ENCODE measurements at regions not wholly inside any gene's neighbourhood (a gene's known extent, or its start where the extent isn't known, plus 50 kb on each side); places are given as distances from the start of the nearest gene placed in this dataset.

DNA sequence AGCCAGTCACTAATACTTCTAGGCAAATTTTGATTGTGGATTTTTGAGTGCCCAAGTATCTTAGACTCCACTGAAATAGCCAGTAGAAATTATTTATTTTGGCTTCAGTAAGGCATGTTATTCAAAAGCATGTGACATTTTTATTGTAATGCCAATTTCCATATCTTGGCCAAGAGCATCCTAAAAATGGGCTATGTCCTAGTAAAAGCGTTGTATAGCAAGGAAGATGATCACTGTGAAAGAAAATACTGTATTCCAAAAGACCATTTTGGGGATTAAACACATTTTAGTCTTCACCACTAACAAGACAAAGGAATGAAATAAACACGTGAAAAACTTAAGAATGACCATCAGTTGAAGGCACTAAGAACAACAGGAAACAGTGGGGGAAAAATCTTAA is 149.1 kb downstream of the NUFIP1 start:
- POLR2A ChIA-PET: no interaction called here
- no peak for ATAC-seq (ENCODE audit: poor library complexity)

DNA sequence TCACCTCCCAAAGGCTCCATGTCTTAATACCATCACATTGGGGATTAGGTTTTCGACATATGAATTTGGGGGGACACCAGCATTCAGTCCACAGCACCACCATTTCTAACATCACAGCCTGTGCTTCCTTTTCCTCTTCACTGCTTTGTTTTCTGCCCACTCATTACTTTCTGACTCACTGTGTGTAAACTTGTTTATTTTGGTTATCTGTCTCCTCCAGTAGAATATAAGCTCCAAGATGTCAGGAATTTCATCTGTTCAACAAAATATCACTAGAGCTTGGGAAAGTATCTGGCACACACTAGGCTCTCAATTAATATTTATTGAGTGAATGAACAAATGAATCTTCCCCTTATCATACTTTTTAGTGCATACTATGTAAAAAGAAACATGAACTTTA is 152.0 kb downstream of the NUFIP1 start:
- Histone ChIP-seq H3K36me3 (ENCODE audit: insufficient read depth, low read length) (no peaks in the 10 kb centered on the region), H3K9me3 (ENCODE audit: control insufficient read depth in 1 of 2, insufficient read depth in 1 of 2, low read length in 2 of 2) (no peaks in the 10 kb centered on the region), H3K27ac (ENCODE audit: low read depth in 1 of 2, low read length in 2 of 2) (no peak overlapping the region), H3K27me3 (ENCODE audit: control insufficient read depth in 1 of 2, insufficient read depth in 2 of 2, low read length in 2 of 2) (no peaks in the 10 kb centered on the region), H3K4me1 (ENCODE audit: insufficient read depth, low read length) (no peaks in the 10 kb centered on the region), H3K4me3 (ENCODE audit: low read length) (no peak overlapping the region)
- intact Hi-C loops (cut with DNase I, micrococcal nuclease): no loop called here
- no peak for ATAC-seq (ENCODE audit: poor library complexity)
- Mint-ChIP-seq H3K9me3 (no peaks in the 10 kb centered on the region), H3K4me3 (no peak overlapping the region), H3K27ac (no peak overlapping the region), H3K27me3 (no peaks in the 10 kb centered on the region), H3K4me1 (ENCODE audit: low read depth) (no peaks in the 10 kb centered on the region), H3K36me3 (ENCODE audit: low read depth) (no peaks in the 10 kb centered on the region)
- ChIA-PET CTCF (no interaction called here), POLR2A (no interaction called here)
- TF ChIP-seq CTCF (IDR thresholded peaks at IDR 0.05): no peak
- no peak for DNase-seq

More for the DNA sequence above, 149.1 kb downstream of the NUFIP1 start:
- no peaks in the 10 kb centered on the region for H3K4me1 ChIP-seq (ENCODE audit: insufficient read depth, low read length)
- no peak for TF ChIP-seq CTCF (IDR thresholded peaks at IDR 0.05)
- Mint-ChIP-seq H3K4me1 (ENCODE audit: low read depth) (no peaks in the 10 kb centered on the region), H3K27ac (no peak overlapping the region), H3K9me3 (no peaks in the 10 kb centered on the region), H3K36me3 (ENCODE audit: low read depth) (no peaks in the 10 kb centered on the region), H3K27me3 (no peaks in the 10 kb centered on the region), H3K4me3 (no peak overlapping the region)
- H3K27me3 ChIP-seq (ENCODE audit: control insufficient read depth in 1 of 2, insufficient read depth in 2 of 2, low read length in 2 of 2): no peaks in the 10 kb centered on the region
- intact Hi-C loops (cut with DNase I, micrococcal nuclease): no loop called here
- H3K9me3 ChIP-seq (ENCODE audit: control insufficient read depth in 1 of 2, insufficient read depth in 1 of 2, low read length in 2 of 2): peaks cover 0 to 4% of the 10 kb centered on the region in 2 experiments
- no peak for DNase-seq
- H3K4me3 ChIP-seq (ENCODE audit: low read length): no peak overlapping the region
- CTCF ChIA-PET: no interaction called here
- no peaks in the 10 kb centered on the region for H3K36me3 ChIP-seq (ENCODE audit: insufficient read depth, low read length)
- no peak overlapping the region for H3K27ac ChIP-seq (ENCODE audit: low read depth in 1 of 2, low read length in 2 of 2)

DNA sequence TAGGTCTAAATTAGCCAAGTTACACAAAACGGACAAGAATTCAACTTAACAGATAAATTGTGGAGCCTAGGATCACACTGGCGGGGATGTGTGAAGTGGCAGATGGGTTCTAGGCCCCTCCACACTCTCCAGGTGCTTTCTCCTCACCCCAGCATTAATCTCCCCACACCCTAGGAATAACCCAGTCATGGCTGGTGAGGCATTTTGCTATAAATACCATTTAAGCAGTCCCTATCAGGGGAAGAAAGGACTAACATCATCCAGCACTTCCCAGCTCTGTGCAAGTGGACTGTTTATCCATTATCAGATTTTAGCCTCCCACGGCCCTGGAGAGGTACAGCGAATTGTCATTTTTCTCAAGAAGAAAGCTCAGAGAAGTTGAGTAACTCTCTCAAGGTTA is 154.9 kb downstream of the NUFIP1 start:
- Histone ChIP-seq H3K9me3 (ENCODE audit: control insufficient read depth in 1 of 2, insufficient read depth in 1 of 2, low read length in 2 of 2) (no peaks in the 10 kb centered on the region), H3K4me3 (ENCODE audit: low read length) (no peak overlapping the region), H3K27me3 (ENCODE audit: control insufficient read depth in 1 of 2, insufficient read depth in 2 of 2, low read length in 2 of 2) (no peaks in the 10 kb centered on the region), H3K36me3 (ENCODE audit: insufficient read depth, low read length) (no peaks in the 10 kb centered on the region), H3K4me1 (ENCODE audit: insufficient read depth, low read length) (no peaks in the 10 kb centered on the region), H3K27ac (ENCODE audit: low read depth in 1 of 2, low read length in 2 of 2) (no peak overlapping the region)
- CTCF ChIA-PET: no interaction called here
- H3K36me3 Mint-ChIP-seq (ENCODE audit: low read depth): no peaks in the 10 kb centered on the region
- no peak overlapping the region for H3K27ac Mint-ChIP-seq
- no peaks in the 10 kb centered on the region for H3K9me3 Mint-ChIP-seq
- no peaks in the 10 kb centered on the region for H3K4me1 Mint-ChIP-seq (ENCODE audit: low read depth)
- H3K27me3 Mint-ChIP-seq: no peaks in the 10 kb centered on the region
- no peak overlapping the region for H3K4me3 Mint-ChIP-seq
- TF ChIP-seq CTCF (IDR thresholded peaks at IDR 0.05): no peak
- POLR2A ChIA-PET: no interaction called here
- DNase-seq: no peak
- no peak for ATAC-seq (ENCODE audit: poor library complexity)
- intact Hi-C loops (cut with DNase I, micrococcal nuclease): no loop called here

Data from CD4-positive, alpha-beta T cell (primary cell).